ENCODE measurements at regions not wholly inside any gene's neighbourhood (a gene's known extent, or its start where the extent isn't known, plus 50 kb on each side); places are given as distances from the start of the nearest gene placed in this dataset.

- TF ChIP-seq CTCF (conservative IDR thresholded peaks at IDR 0.05) = no peak
- TF ChIP-seq ZFX (IDR thresholded peaks at IDR 0.05) = no peak
- H3K27ac ChIP-seq = no peak overlapping the region
Measured at GRCh38 chr1:116851846-116852245, 57.9 kb upstream of the PTGFRN start.

DNA sequence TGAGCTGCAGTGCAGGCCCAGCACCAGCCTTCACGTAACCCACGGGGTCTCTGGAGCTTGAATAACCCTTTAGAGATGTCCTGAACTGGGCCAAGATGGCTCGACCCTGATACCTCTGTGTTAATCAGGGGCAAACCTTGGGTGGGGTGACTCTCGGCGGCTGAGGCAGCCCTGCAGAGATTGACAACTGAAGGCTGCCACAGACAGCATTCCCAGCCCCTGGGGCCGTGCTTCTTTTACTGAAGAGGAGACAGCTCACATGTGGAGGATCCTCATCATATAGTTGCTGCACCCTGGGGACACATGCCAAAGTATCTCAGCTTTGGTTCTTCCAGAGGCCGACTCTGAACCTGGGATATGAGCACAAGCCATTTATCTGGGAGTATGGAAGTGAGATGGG is 57.3 kb upstream of the PTGFRN start:
- H3K27ac ChIP-seq = no peak overlapping the region

GRCh38 chr1:116852910-116853309 is 56.8 kb upstream of the PTGFRN start:
- H3K27ac ChIP-seq = no peak overlapping the region
- TF ChIP-seq CTCF (conservative IDR thresholded peaks at IDR 0.05) = no peak

More for the DNA sequence above, 57.3 kb upstream of the PTGFRN start:
- no peak for TF ChIP-seq ZFX (IDR thresholded peaks at IDR 0.05)
- TF ChIP-seq CTCF (conservative IDR thresholded peaks at IDR 0.05) = no peak

DNA sequence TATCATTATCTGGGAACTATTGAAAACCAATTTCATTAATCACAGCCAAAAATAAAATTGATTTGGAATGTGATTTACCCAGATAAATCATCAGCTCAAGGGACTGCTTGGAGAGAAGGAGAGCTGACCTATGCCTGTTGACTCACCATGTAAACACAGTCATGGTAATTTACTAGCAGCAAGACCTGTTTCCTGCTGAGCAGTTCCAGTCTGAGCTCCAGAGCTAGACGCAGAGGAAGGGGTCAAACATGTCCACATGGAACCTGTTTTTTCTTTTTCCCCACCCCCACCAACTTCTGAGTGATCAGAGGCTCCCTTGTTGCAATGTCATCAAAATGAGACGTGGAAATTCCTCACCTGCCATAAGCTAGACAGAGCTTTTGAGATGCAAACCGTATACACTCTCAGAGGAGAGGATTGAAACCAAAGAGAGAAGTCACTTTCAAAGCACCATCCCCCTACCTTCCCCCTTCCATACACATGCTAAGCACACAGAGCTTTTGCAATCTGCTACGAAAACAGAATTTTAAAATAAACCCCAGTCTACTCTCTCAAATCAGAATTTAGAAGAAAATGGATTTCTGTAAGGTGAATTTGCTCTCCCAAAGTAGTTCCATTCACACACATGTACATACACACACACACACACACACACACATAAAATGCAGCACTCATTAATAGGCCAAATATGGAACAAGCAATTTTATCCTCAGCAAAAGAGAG is 55.9 kb upstream of the PTGFRN start:
- peak overlapping the region; percentile 25; the same call in 1 of the 2 replicates for H3K27ac ChIP-seq
- TF ChIP-seq ZFX (IDR thresholded peaks at IDR 0.05) (no peak), CTCF (conservative IDR thresholded peaks at IDR 0.05) (no peak)

DNA sequence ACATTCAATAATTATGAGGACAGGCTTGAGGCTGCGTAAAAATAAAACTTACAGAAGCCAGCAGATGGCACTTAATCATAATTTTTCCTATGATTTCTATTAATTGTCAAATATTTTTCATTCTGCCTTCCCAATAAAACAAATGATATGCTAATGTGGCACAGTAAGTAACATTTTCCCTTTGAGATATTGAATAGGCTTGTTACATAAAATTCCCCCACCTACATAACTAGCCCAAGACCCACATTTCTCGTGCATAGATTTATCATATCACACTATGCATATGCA is 55.4 kb upstream of the PTGFRN start:
- H3K27ac ChIP-seq = no peak overlapping the region
- peak; percentile 36 for TF ChIP-seq CTCF (conservative IDR thresholded peaks at IDR 0.05)
- no peak for TF ChIP-seq ZFX (IDR thresholded peaks at IDR 0.05)

DNA sequence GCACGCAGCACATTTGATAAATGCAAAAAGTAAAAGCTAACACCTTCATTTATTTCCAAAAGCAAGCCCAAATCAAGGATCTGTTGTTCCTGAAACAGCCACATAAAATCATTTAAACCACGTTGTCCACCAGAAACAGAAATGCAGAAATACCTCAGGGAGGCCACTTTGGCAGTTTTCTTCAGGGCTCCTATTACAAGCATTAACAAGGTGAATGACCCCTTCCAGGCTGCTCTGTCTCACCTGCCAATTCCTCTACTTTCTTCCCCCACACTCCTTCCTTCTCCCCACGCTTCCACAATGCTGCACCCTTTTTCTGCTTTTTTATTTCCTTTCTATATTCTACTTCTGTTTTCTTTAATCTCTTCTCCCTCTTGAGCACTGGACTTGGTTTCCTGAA is 55.0 kb upstream of the PTGFRN start:
- no peak for TF ChIP-seq ZFX (IDR thresholded peaks at IDR 0.05)
- TF ChIP-seq CTCF (conservative IDR thresholded peaks at IDR 0.05) = no peak
- H3K27ac ChIP-seq = no peak overlapping the region

DNA sequence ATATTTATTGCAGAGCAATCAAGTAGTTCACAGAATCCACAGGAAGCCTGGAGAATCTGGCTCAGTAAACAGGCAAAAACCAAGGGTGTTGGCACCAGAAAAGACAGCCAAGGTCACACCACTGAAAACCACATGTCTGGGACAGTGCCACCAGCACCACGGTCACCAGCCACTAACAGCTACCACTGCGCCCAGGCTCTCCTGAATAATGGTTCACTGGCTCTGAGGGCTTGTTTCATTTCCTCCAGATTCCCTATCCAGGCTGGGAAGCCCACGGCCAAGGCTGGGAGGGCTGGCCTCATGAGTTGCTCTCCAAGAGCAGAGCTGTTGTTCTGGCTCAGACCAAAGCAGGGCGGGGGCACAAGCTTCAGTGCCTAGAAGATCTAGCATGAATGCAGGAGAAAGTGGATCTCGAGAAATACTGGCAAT is 54.5 kb upstream of the PTGFRN start:
- H3K27ac ChIP-seq = no peak overlapping the region
- TF ChIP-seq ZFX (IDR thresholded peaks at IDR 0.05) (no peak), CTCF (conservative IDR thresholded peaks at IDR 0.05) (no peak)

Measured in C4-2B (cell line).